HG03432 (cell line): ENCODE measurements at regions not wholly inside any gene's neighbourhood (a gene's known extent, or its start where the extent isn't known, plus 50 kb on each side); places are given as distances from the start of the nearest gene placed in this dataset.

Source experiments
- ATAC-seq: cut with Tn5 transposase; IDR thresholded peaks from one replicate; pipeline ENCODE4 v1.9.1; 2021; ENCODE audit warnings: mild to moderate bottlenecking, moderate library complexity; ENCODE audit not compliant: unreplicated experiment

GRCh38 chr11:10386861-10387205 lies 68.2 kb upstream of the AMPD3 start:
- no peak for ATAC-seq

- no peak for ATAC-seq
Measured at GRCh38 chr11:10387206-10388083, 67.6 kb upstream of the AMPD3 start.

- no peak for ATAC-seq
Measured at GRCh38 chr11:10388101-10388500, 67.0 kb upstream of the AMPD3 start.

- ATAC-seq = no peak
Measured at GRCh38 chr11:10388574-10388973, 66.5 kb upstream of the AMPD3 start.

GRCh38 chr11:10390375-10390774 lies 64.7 kb upstream of the AMPD3 start:
- ATAC-seq = no peak

GRCh38 chr11:10392095-10393079 lies 62.7 kb upstream of the AMPD3 start:
- ATAC-seq = no peak

- ATAC-seq = no peak
Measured at GRCh38 chr11:10394229-10395101, 60.6 kb upstream of the AMPD3 start.

- ATAC-seq = no peak
Measured at GRCh38 chr11:10395166-10395897, 59.7 kb upstream of the AMPD3 start.

GRCh38 chr11:10396771-10397170 lies 58.3 kb upstream of the AMPD3 start:
- ATAC-seq = no peak

GRCh38 chr11:10397226-10397987 lies 57.7 kb upstream of the AMPD3 start:
- ATAC-seq = no peak

- ATAC-seq = no peak
Measured at GRCh38 chr11:10398525-10398924, 56.5 kb upstream of the AMPD3 start.

- ATAC-seq = no peak
Measured at GRCh38 chr11:10400856-10401255, 54.2 kb upstream of the AMPD3 start.

GRCh38 chr11:10401256-10401655 lies 53.8 kb upstream of the AMPD3 start:
- ATAC-seq = no peak

GRCh38 chr11:10401696-10402392 lies 53.2 kb upstream of the AMPD3 start:
- no peak for ATAC-seq
